EL (cell line): ENCODE measurements at regions not wholly inside any gene's neighbourhood (a gene's known extent, or its start where the extent isn't known, plus 50 kb on each side); places are given as distances from the start of the nearest gene placed in this dataset.
"Not testable (repeated sequence)": the region's sequence is repeated elsewhere in the genome, so short reads cannot be mapped to it uniquely, and the experiment has no call there.

Experiments used
- DNase-seq: peaks from one replicate; pipeline ENCODE4 v3.0.0-alpha.2; 2016

- DNase-seq = no peak
Observed at GRCh38 chr7:68691261-68692216, 906.7 kb upstream of the AUTS2 start.

- no peak for DNase-seq
Observed at GRCh38 chr7:68692511-68692910, 905.8 kb upstream of the AUTS2 start.

- no peak for DNase-seq
Observed at GRCh38 chr7:68694656-68695055, 903.6 kb upstream of the AUTS2 start.

- no peak for DNase-seq
Observed at GRCh38 chr7:68697796-68698280, 900.4 kb upstream of the AUTS2 start.

- DNase-seq = no peak
Observed at GRCh38 chr7:68699090-68699711, 899.1 kb upstream of the AUTS2 start.

- DNase-seq = no peak
Observed at GRCh38 chr7:68700414-68700813, 897.9 kb upstream of the AUTS2 start.

- DNase-seq = no peak
Observed at GRCh38 chr7:68706291-68706690, 892.0 kb upstream of the AUTS2 start.

GRCh38 chr7:68707159-68707558 is 891.1 kb upstream of the AUTS2 start:
- no peak for DNase-seq

- no peak for DNase-seq
Observed at GRCh38 chr7:68707958-68708357, 890.3 kb upstream of the AUTS2 start.

- no peak for DNase-seq
Observed at GRCh38 chr7:68712956-68713495, 885.2 kb upstream of the AUTS2 start.

GRCh38 chr7:68714135-68714534 is 884.1 kb upstream of the AUTS2 start:
- not testable (repeated sequence) for DNase-seq

GRCh38 chr7:68715907-68716306 is 882.4 kb upstream of the AUTS2 start:
- DNase-seq = no peak

GRCh38 chr7:68717176-68717575 is 881.1 kb upstream of the AUTS2 start:
- DNase-seq = no peak

- DNase-seq = no peak
Observed at GRCh38 chr7:68718097-68718551, 880.2 kb upstream of the AUTS2 start.

- DNase-seq = no peak
Observed at GRCh38 chr7:68720697-68721096, 877.6 kb upstream of the AUTS2 start.

- no peak for DNase-seq
Observed at GRCh38 chr7:68722044-68722443, 876.2 kb upstream of the AUTS2 start.

GRCh38 chr7:68724965-68725364 is 873.3 kb upstream of the AUTS2 start:
- no peak for DNase-seq

GRCh38 chr7:68725843-68726785 is 872.2 kb upstream of the AUTS2 start:
- no peak for DNase-seq

GRCh38 chr7:68728720-68729119 is 869.6 kb upstream of the AUTS2 start:
- DNase-seq = not testable (repeated sequence)

- DNase-seq = no peak
Observed at GRCh38 chr7:68729371-68729770, 868.9 kb upstream of the AUTS2 start.

- DNase-seq = no peak
Observed at GRCh38 chr7:68730194-68730593, 868.1 kb upstream of the AUTS2 start.

GRCh38 chr7:68730964-68731363 is 867.3 kb upstream of the AUTS2 start:
- DNase-seq = no peak
